RWPE1 (cell line): ENCODE measurements at regions not wholly inside any gene's neighbourhood (a gene's known extent, or its start where the extent isn't known, plus 50 kb on each side); places are given as distances from the start of the nearest gene placed in this dataset.

ENCODE experiments used
- CTCF ChIA-PET: fragments of 350-600 bp; sonication (Branson Sonifier 250); formaldehyde crosslinking; extraction: SDS; loops from one replicate; lab custom pipeline; 2021; lab: Yijun Ruan, JAX
- POLR2A ChIA-PET: fragments of 400-600 bp; formaldehyde crosslinking; extraction: SDS; loops from one replicate; lab custom pipeline; 2020; ENCODE audit warnings: antibody characterized with exemption; ENCODE audit not compliant: low non-redundant PET; lab: Yijun Ruan, JAX
- DNase-seq: peaks from one replicate; pipeline ENCODE4 v3.0.0; 2012; ENCODE audit warnings: low spot score
- H3K27ac ChIP-seq: fragments of 450-650 bp; 2 replicates; pipeline ENCODE4 v1.5.1; 2017
- CTCF ChIP-seq: fragments of 450-650 bp; conservative IDR thresholded peaks from 2 replicates; pipeline ENCODE4 v1.5.1; 2017; ENCODE audit warnings: low read depth, mild to moderate bottlenecking

GRCh38 chr11:27248576-27249509 lies 114.2 kb downstream of the CCDC34 start:
- no peak overlapping the region for H3K27ac ChIP-seq
- ChIA-PET POLR2A (no interaction called here), CTCF (interaction anchor here (1.3 kb wide), 1 partner anchor 34 kb away, joined by 4 read pairs; no protein-coding TSS in a partner anchor)
- TF ChIP-seq CTCF: no peak
- DNase-seq: no peak

- TF ChIP-seq CTCF: no peak
- POLR2A ChIA-PET: no interaction called here
Measured at GRCh38 chr11:27247660-27248059, 115.4 kb downstream of the CCDC34 start.

GRCh38 chr11:27246925-27247324 lies 116.1 kb downstream of the CCDC34 start:
- ChIA-PET CTCF (no interaction called here), POLR2A (no interaction called here)
- H3K27ac ChIP-seq: no peak overlapping the region
- TF ChIP-seq CTCF: no peak
- DNase-seq: no peak

More at GRCh38 chr11:27247660-27248059, 115.4 kb downstream of the CCDC34 start:
- no peak overlapping the region for H3K27ac ChIP-seq
- DNase-seq: no peak
- CTCF ChIA-PET: interaction anchor here (0.6 to 1.3 kb wide), 2 partner anchors 35 to 53 kb away, joined by 4 read pairs; no protein-coding TSS in a partner anchor

- ChIA-PET CTCF (no interaction called here), POLR2A (no interaction called here)
- DNase-seq: no peak
- no peak overlapping the region for H3K27ac ChIP-seq
- TF ChIP-seq CTCF: no peak
Measured at GRCh38 chr11:27244900-27245299, 118.1 kb downstream of the CCDC34 start.

- CTCF ChIA-PET: interaction anchor here (0.6 kb wide), 1 partner anchor 21 kb away, joined by 3 read pairs; no protein-coding TSS in a partner anchor
- no peak overlapping the region for H3K27ac ChIP-seq
- no peak for DNase-seq
- TF ChIP-seq CTCF: no peak
- POLR2A ChIA-PET: no interaction called here
Measured at GRCh38 chr11:27242591-27242990, 120.4 kb downstream of the CCDC34 start.

GRCh38 chr11:27241311-27242122 lies 121.5 kb downstream of the CCDC34 start:
- CTCF ChIA-PET: interaction anchor here (1.0 kb wide), 1 partner anchor 55 kb away, joined by 4 read pairs; no protein-coding TSS in a partner anchor
- POLR2A ChIA-PET: no interaction called here
- no peak for TF ChIP-seq CTCF
- peak; percentile 55 for DNase-seq
- no peak overlapping the region for H3K27ac ChIP-seq
